RWPE1 (cell line): ENCODE measurements at regions not wholly inside any gene's neighbourhood (a gene's known extent, or its start where the extent isn't known, plus 50 kb on each side); places are given as distances from the start of the nearest gene placed in this dataset.

Experiments
- CTCF ChIA-PET: fragments of 350-600 bp; sonication (Branson Sonifier 250); formaldehyde crosslinking; extraction: SDS; loops from one replicate; lab custom pipeline; 2021; lab: Yijun Ruan, JAX
- POLR2A ChIA-PET: fragments of 400-600 bp; formaldehyde crosslinking; extraction: SDS; loops from one replicate; lab custom pipeline; 2020; ENCODE audit warnings: antibody characterized with exemption; ENCODE audit not compliant: low non-redundant PET; lab: Yijun Ruan, JAX
- DNase-seq: peaks from one replicate; pipeline ENCODE4 v3.0.0; 2012; ENCODE audit warnings: low spot score
- H3K27ac ChIP-seq: fragments of 450-650 bp; 2 replicates; pipeline ENCODE4 v1.5.1; 2017
- CTCF ChIP-seq: fragments of 450-650 bp; conservative IDR thresholded peaks from 2 replicates; pipeline ENCODE4 v1.5.1; 2017; ENCODE audit warnings: low read depth, mild to moderate bottlenecking

- no peak for DNase-seq
- ChIA-PET POLR2A (no interaction called here), CTCF (no interaction called here)
- no peak overlapping the region for H3K27ac ChIP-seq
- TF ChIP-seq CTCF, result no peak
These were observed 348.3 kb downstream of the CDH26 start for GRCh38 chr20:60306551-60306950.

- TF ChIP-seq CTCF, result no peak
- no peak for DNase-seq
- H3K27ac ChIP-seq, result no peak overlapping the region
- CTCF ChIA-PET, result interaction anchor here (0.7 kb wide), 1 partner anchor 48 kb away, joined by 3 read pairs; no protein-coding TSS in a partner anchor
- POLR2A ChIA-PET, result no interaction called here
These were observed 352.5 kb downstream of the CDH26 start for GRCh38 chr20:60310560-60311349.

DNA sequence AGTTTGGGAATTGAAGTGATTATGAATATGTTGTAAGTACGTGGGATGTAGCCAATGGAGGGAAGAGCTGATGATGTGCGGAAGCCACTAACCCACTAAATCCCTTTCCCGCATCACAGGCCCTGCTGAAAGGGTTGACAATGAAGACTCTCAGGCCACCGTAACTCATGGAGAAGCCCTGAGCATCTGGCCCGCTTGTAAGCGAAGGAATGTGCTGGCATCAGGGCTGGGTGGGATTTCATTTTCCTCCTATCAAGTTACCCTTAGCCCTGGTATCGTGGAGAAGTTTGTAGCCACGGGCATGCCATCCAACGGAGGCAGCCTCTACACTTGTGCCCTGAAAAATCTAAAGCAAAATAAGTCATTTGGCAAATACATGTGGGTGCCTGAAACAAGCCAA is 355.0 kb downstream of the CDH26 start:
- no peak for TF ChIP-seq CTCF
- POLR2A ChIA-PET, result no interaction called here
- H3K27ac ChIP-seq, result no peak overlapping the region
- CTCF ChIA-PET, result interaction anchor here (0.6 kb wide), 1 partner anchor 103 kb away, joined by 3 read pairs; no protein-coding TSS in a partner anchor
- no peak for DNase-seq

DNA sequence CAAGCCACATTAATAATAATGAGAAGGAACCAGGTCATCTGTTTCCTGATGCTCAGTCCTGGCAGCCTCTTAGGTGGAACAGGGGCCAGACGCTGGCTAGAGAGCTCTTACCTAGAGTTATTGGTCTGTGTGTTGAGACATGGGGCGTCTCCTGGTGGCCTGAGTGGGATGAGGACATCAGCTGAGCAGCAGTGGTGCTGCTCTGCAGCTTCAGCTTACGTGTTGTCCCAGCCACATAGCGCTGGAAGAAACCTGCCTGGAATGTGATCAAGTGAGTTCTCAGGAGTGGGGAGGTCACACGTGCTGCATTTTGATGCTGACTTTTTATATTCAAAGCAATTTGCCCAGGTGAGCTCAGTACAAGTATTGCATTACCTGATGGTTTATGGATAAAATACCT is 355.4 kb downstream of the CDH26 start:
- CTCF ChIA-PET, result interaction anchor here (0.6 kb wide), 1 partner anchor 103 kb away, joined by 3 read pairs; no protein-coding TSS in a partner anchor

DNA sequence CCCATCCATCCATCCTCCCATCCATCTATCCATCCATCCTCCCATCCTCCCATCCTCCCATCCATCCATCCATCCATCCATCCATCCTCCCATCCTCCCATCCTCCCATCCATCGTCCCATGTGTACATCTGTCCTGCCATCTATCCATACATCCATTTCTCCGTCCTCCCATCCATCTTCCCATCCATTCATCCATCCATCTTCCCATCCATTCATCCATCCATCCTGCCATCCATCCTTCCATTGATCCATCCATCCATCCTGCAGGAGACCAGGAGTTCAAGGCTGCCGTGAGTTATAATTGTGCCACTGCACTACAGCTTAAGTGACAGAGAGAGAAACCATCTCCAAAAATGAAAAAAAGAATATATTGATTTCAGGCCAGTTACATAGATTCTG is 356.5 kb downstream of the CDH26 start:
- POLR2A ChIA-PET, result no interaction called here

More for the DNA sequence above, 355.4 kb downstream of the CDH26 start:
- DNase-seq, result no peak
- H3K27ac ChIP-seq, result no peak overlapping the region
- POLR2A ChIA-PET, result no interaction called here
- TF ChIP-seq CTCF, result no peak

More for the DNA sequence above, 356.5 kb downstream of the CDH26 start:
- no peak for TF ChIP-seq CTCF
- CTCF ChIA-PET, result interaction anchor here (0.6 kb wide), 1 partner anchor 1107 kb away, joined by 3 read pairs; no protein-coding TSS in a partner anchor
- H3K27ac ChIP-seq, result no peak overlapping the region
- no peak for DNase-seq
